Activated T-helper 1 cell treated with anti-CD3 and anti-CD28 coated beads, Interleukin-12 subunit alpha, Interleukin-12 subunit beta, Interleukin-2, Interleukin-4 antibody, amounts not matched to agents 30 ng/mL and 10 ng/mL and 1 ng/mL, durations not matched to agents 14 hours and 24 hours and 36 hours (primary cell): ENCODE measurements at regions not wholly inside any gene's neighbourhood (a gene's known extent, or its start where the extent isn't known, plus 50 kb on each side); places are given as distances from the start of the nearest gene placed in this dataset.
"Not testable (repeated sequence)": the region's sequence is repeated elsewhere in the genome, so short reads cannot be mapped to it uniquely, and the experiment has no call there.

ENCODE experiments used
- DNase-seq: peaks from one replicate; pipeline ENCODE4 v3.0.0; 2021; ENCODE audit warnings: low spot score
- H3K27ac Mint-ChIP-seq: one replicate; pipeline ENCODE4 v1.8.0; 2021; ENCODE audit warnings: mild to moderate bottlenecking, mixed read lengths
- H3K27me3 Mint-ChIP-seq: one replicate; pipeline ENCODE4 v1.8.0; 2022; ENCODE audit warnings: mild to moderate bottlenecking, moderate library complexity, mixed read lengths; ENCODE audit not compliant: insufficient read depth
- H3K36me3 Mint-ChIP-seq: one replicate; pipeline ENCODE4 v1.8.0; 2021; ENCODE audit warnings: low read depth, mixed read lengths
- H3K4me1 Mint-ChIP-seq: one replicate; pipeline ENCODE4 v1.8.0; 2021; ENCODE audit warnings: low read depth, mixed read lengths
- H3K4me3 Mint-ChIP-seq: one replicate; pipeline ENCODE4 v1.8.0; 2021; ENCODE audit warnings: mild to moderate bottlenecking, moderate library complexity, mixed read lengths
- H3K9me3 Mint-ChIP-seq: one replicate; pipeline ENCODE4 v1.8.0; 2021; ENCODE audit warnings: mixed read lengths
- intact Hi-C: fragments of 100-400 bp; cut with micrococcal nuclease; formaldehyde crosslinking; loops from one replicate; pipeline ENCODE4 v1.15.1; 2024

GRCh38 chr3:159380891-159381290 is 579.0 kb downstream of the MFSD1 start:
- Mint-ChIP-seq H3K27me3 (no peaks in the 10 kb centered on the region), H3K4me1 (no peaks in the 10 kb centered on the region), H3K9me3 (peaks cover 3% of the 10 kb centered on the region), H3K27ac (no peak overlapping the region), H3K4me3 (no peak overlapping the region), H3K36me3 (no peaks in the 10 kb centered on the region)
- no peak for DNase-seq
- intact Hi-C loops = no loop called here

- intact Hi-C loops = no loop called here
- Mint-ChIP-seq H3K4me1 (no peaks in the 10 kb centered on the region), H3K27me3 (no peaks in the 10 kb centered on the region), H3K4me3 (no peak overlapping the region), H3K27ac (no peak overlapping the region), H3K36me3 (no peaks in the 10 kb centered on the region), H3K9me3 (peaks cover 7% of the 10 kb centered on the region)
- no peak for DNase-seq
These were observed 588.9 kb downstream of the MFSD1 start for GRCh38 chr3:159390656-159391212.

- H3K27ac Mint-ChIP-seq, H3K4me1 Mint-ChIP-seq, DNase-seq, H3K4me3 Mint-ChIP-seq, H3K27me3 Mint-ChIP-seq, H3K36me3 Mint-ChIP-seq, intact Hi-C loops: not testable (repeated sequence)
- H3K9me3 Mint-ChIP-seq = peaks cover 10% of the 10 kb centered on the region
These were observed 591.0 kb upstream of the IL12A start for GRCh38 chr3:159397683-159398082.

GRCh38 chr3:159401069-159401468 is 587.6 kb upstream of the IL12A start:
- Mint-ChIP-seq H3K27me3 (no peaks in the 10 kb centered on the region), H3K9me3 (peaks cover 10% of the 10 kb centered on the region), H3K4me1 (no peaks in the 10 kb centered on the region), H3K4me3 (no peak overlapping the region), H3K27ac (no peak overlapping the region), H3K36me3 (no peaks in the 10 kb centered on the region)
- intact Hi-C loops = no loop called here
- no peak for DNase-seq

GRCh38 chr3:159409711-159410110 is 578.9 kb upstream of the IL12A start:
- peaks cover 19% of the 10 kb centered on the region for H3K9me3 Mint-ChIP-seq
- H3K36me3 Mint-ChIP-seq, intact Hi-C loops, H3K27me3 Mint-ChIP-seq, H3K27ac Mint-ChIP-seq, H3K4me3 Mint-ChIP-seq, DNase-seq, H3K4me1 Mint-ChIP-seq: not testable (repeated sequence)

GRCh38 chr3:159413319-159413718 is 575.3 kb upstream of the IL12A start:
- Mint-ChIP-seq H3K36me3 (no peaks in the 10 kb centered on the region), H3K4me3 (no peak overlapping the region), H3K9me3 (peaks cover 13% of the 10 kb centered on the region), H3K27ac (no peak overlapping the region), H3K4me1 (no peaks in the 10 kb centered on the region), H3K27me3 (no peaks in the 10 kb centered on the region)
- no peak for DNase-seq
- intact Hi-C loops = no loop called here

- no peak overlapping the region for H3K27ac Mint-ChIP-seq
- H3K27me3 Mint-ChIP-seq = no peaks in the 10 kb centered on the region
- no peak overlapping the region for H3K4me3 Mint-ChIP-seq
- DNase-seq = no peak
- intact Hi-C loops = no loop called here
- no peaks in the 10 kb centered on the region for H3K9me3 Mint-ChIP-seq
- no peaks in the 10 kb centered on the region for H3K36me3 Mint-ChIP-seq
- no peaks in the 10 kb centered on the region for H3K4me1 Mint-ChIP-seq
These were observed 571.8 kb upstream of the IL12A start for GRCh38 chr3:159416856-159417255.

GRCh38 chr3:159417761-159418160 is 570.9 kb upstream of the IL12A start:
- Mint-ChIP-seq H3K36me3 (no peaks in the 10 kb centered on the region), H3K4me1 (no peaks in the 10 kb centered on the region), H3K4me3 (no peak overlapping the region), H3K27me3 (no peaks in the 10 kb centered on the region), H3K9me3 (no peaks in the 10 kb centered on the region), H3K27ac (no peak overlapping the region)
- intact Hi-C loops = no loop called here
- no peak for DNase-seq

- DNase-seq = no peak
- Mint-ChIP-seq H3K36me3 (no peaks in the 10 kb centered on the region), H3K4me3 (no peak overlapping the region), H3K4me1 (no peaks in the 10 kb centered on the region), H3K9me3 (no peaks in the 10 kb centered on the region), H3K27ac (no peak overlapping the region), H3K27me3 (no peaks in the 10 kb centered on the region)
- intact Hi-C loops = no loop called here
These were observed 569.8 kb upstream of the IL12A start for GRCh38 chr3:159418571-159419526.

GRCh38 chr3:159429702-159430101 is 558.9 kb upstream of the IL12A start:
- DNase-seq = no peak
- intact Hi-C loops = no loop called here
- H3K9me3 Mint-ChIP-seq = no peaks in the 10 kb centered on the region
- H3K27ac Mint-ChIP-seq = no peak overlapping the region
- no peaks in the 10 kb centered on the region for H3K36me3 Mint-ChIP-seq
- no peaks in the 10 kb centered on the region for H3K4me1 Mint-ChIP-seq
- no peaks in the 10 kb centered on the region for H3K27me3 Mint-ChIP-seq
- no peak overlapping the region for H3K4me3 Mint-ChIP-seq

- Mint-ChIP-seq H3K27me3 (no peaks in the 10 kb centered on the region), H3K9me3 (no peaks in the 10 kb centered on the region), H3K36me3 (no peaks in the 10 kb centered on the region), H3K27ac (no peak overlapping the region), H3K4me3 (no peak overlapping the region), H3K4me1 (no peaks in the 10 kb centered on the region)
- DNase-seq = no peak
- intact Hi-C loops = no loop called here
These were observed 555.8 kb upstream of the IL12A start for GRCh38 chr3:159432682-159433340.

- DNase-seq = no peak
- Mint-ChIP-seq H3K27me3 (no peaks in the 10 kb centered on the region), H3K4me1 (no peaks in the 10 kb centered on the region), H3K27ac (no peak overlapping the region), H3K4me3 (no peak overlapping the region), H3K36me3 (no peaks in the 10 kb centered on the region), H3K9me3 (no peaks in the 10 kb centered on the region)
- intact Hi-C loops = no loop called here
These were observed 549.3 kb upstream of the IL12A start for GRCh38 chr3:159439346-159439745.

- H3K36me3 Mint-ChIP-seq = no peaks in the 10 kb centered on the region
These were observed 547.4 kb upstream of the IL12A start for GRCh38 chr3:159441279-159441678.

More at GRCh38 chr3:159441279-159441678, 547.4 kb upstream of the IL12A start:
- H3K4me3 Mint-ChIP-seq = no peak overlapping the region
- DNase-seq = no peak
- H3K27ac Mint-ChIP-seq = no peak overlapping the region
- H3K27me3 Mint-ChIP-seq = no peaks in the 10 kb centered on the region
- no peaks in the 10 kb centered on the region for H3K4me1 Mint-ChIP-seq
- intact Hi-C loops = no loop called here
- H3K9me3 Mint-ChIP-seq = no peaks in the 10 kb centered on the region
